ENCODE measurements at regions not wholly inside any gene's neighbourhood (a gene's known extent, or its start where the extent isn't known, plus 50 kb on each side); places are given as distances from the start of the nearest gene placed in this dataset.
"Not testable (repeated sequence)": the region's sequence is repeated elsewhere in the genome, so short reads cannot be mapped to it uniquely, and the experiment has no call there.

- not testable (repeated sequence) for TF ChIP-seq CTCF (conservative IDR thresholded peaks at IDR 0.05; ENCODE audit: low read depth, low read length); EZH2 (IDR thresholded peaks at IDR 0.05; ENCODE audit: borderline replicate concordance, low read depth, low read length, poor library complexity, severe bottlenecking)
Measured at GRCh38 chr6:60763464-60764080, 1522.5 kb downstream of the KHDRBS2 start.

Data from A673 (cell line).